WTC11 (cell line): ENCODE measurements at regions not wholly inside any gene's neighbourhood (a gene's known extent, or its start where the extent isn't known, plus 50 kb on each side); places are given as distances from the start of the nearest gene placed in this dataset.

Experiments
- ATAC-seq: fragments of 200-7000 bp; cut with Tn5 transposase; 2 replicates; pipeline ENCODE4 v1.10.0; 2021; ENCODE audit warnings: mild to moderate bottlenecking, moderate library complexity
- CTCF ChIA-PET: fragments of 300-600 bp; sonication (Branson Sonifier 250); formaldehyde crosslinking; loops from one replicate; lab custom pipeline; 2021; ENCODE audit warnings: antibody characterized with exemption; lab: Charles Lee
- POLR2A ChIA-PET: fragments of 350-600 bp; sonication (Branson Sonifier 250); formaldehyde crosslinking; loops from one replicate; lab custom pipeline; 2021; ENCODE audit warnings: antibody characterized with exemption; lab: Charles Lee
- DNase-seq: peaks from one replicate; pipeline ENCODE4 v3.0.0; 2021; ENCODE audit warnings: low spot score
- H3K27ac Mint-ChIP-seq: 2 replicates; pipeline ENCODE4 v1.8.0; 2021; ENCODE audit warnings: mixed read lengths
- H3K27me3 Mint-ChIP-seq: 2 replicates; pipeline ENCODE4 v1.8.0; 2021; ENCODE audit warnings: low read depth, mild to moderate bottlenecking, moderate library complexity, mixed read lengths
- H3K36me3 Mint-ChIP-seq: 2 replicates; pipeline ENCODE4 v1.8.0; 2021; ENCODE audit warnings: mixed read lengths
- H3K4me1 Mint-ChIP-seq: 2 replicates; pipeline ENCODE4 v1.8.0; 2022; ENCODE audit warnings: mixed read lengths
- H3K4me3 Mint-ChIP-seq: 2 replicates; pipeline ENCODE4 v1.8.0; 2021; ENCODE audit warnings: mild to moderate bottlenecking, moderate library complexity, mixed read lengths
- H3K9me3 Mint-ChIP-seq: 2 replicates; pipeline ENCODE4 v1.8.0; 2021; ENCODE audit warnings: mixed read lengths
- ATF1 ChIP-seq: sonication (generic); formaldehyde crosslinking; IDR thresholded peaks from 2 replicates; pipeline ENCODE4 v1.8.1; 2023; ENCODE audit warnings: mild to moderate bottlenecking, moderate library complexity, missing genetic modification reagents
- CREM ChIP-seq: sonication (generic); formaldehyde crosslinking; IDR thresholded peaks from 2 replicates; pipeline ENCODE4 v1.8.1; 2022; ENCODE audit warnings: mild to moderate bottlenecking, missing genetic modification reagents, moderate library complexity
- GTF2I ChIP-seq: fragments of 250-450 bp; sonication (Bioruptor Pico); conservative IDR thresholded peaks from 2 replicates; pipeline ENCODE4 v1.4.0; 2021; ENCODE audit warnings: mild to moderate bottlenecking
- HMGA2 ChIP-seq: fragments of 250-450 bp; sonication (Bioruptor Pico); IDR thresholded peaks from 2 replicates; pipeline ENCODE4 v1.4.0; 2021; ENCODE audit warnings: mild to moderate bottlenecking, moderate library complexity
- NFYB ChIP-seq: sonication (generic); formaldehyde crosslinking; conservative IDR thresholded peaks from 2 replicates; pipeline ENCODE4 v1.8.0; 2022; ENCODE audit warnings: low read depth, missing genetic modification reagents
- SMAD4 ChIP-seq: sonication (generic); formaldehyde crosslinking; IDR thresholded peaks from 2 replicates; pipeline ENCODE4 v1.8.0; 2022; ENCODE audit warnings: mild to moderate bottlenecking, missing genetic modification reagents
- ZNF121 ChIP-seq: sonication (generic); formaldehyde crosslinking; IDR thresholded peaks from 2 replicates; pipeline ENCODE4 v1.8.0; 2023; ENCODE audit warnings: missing genetic modification reagents
- ZNF138 ChIP-seq: sonication (generic); formaldehyde crosslinking; conservative IDR thresholded peaks from 2 replicates; pipeline ENCODE4 v1.8.1; 2022; ENCODE audit warnings: mild to moderate bottlenecking, moderate library complexity, missing genetic modification reagents
- ZNF219 ChIP-seq: sonication (generic); formaldehyde crosslinking; IDR thresholded peaks from 2 replicates; pipeline ENCODE4 v1.8.0; 2023; ENCODE audit warnings: missing genetic modification reagents, mild to moderate bottlenecking, borderline replicate concordance
- ZNF396 ChIP-seq: fragments of 250-450 bp; sonication (Bioruptor Pico); IDR thresholded peaks from 2 replicates; pipeline ENCODE4 v1.8.0; 2021; ENCODE audit warnings: mild to moderate bottlenecking, moderate library complexity, borderline replicate concordance
- TF ChIP-seq, protein P1 (sequence below): sonication (generic); formaldehyde crosslinking; IDR thresholded peaks from 2 replicates; pipeline ENCODE4 v1.8.0; 2022; ENCODE audit warnings: missing genetic modification reagents
- TF ChIP-seq, protein P2 (sequence below): sonication (generic); formaldehyde crosslinking; IDR thresholded peaks from 2 replicates; pipeline ENCODE4 v1.8.1; 2023; ENCODE audit warnings: mild to moderate bottlenecking, missing genetic modification reagents, borderline replicate concordance
- TF ChIP-seq, protein P3 (sequence below): sonication (generic); formaldehyde crosslinking; conservative IDR thresholded peaks from 2 replicates; pipeline ENCODE4 v1.8.1; 2023; ENCODE audit warnings: mild to moderate bottlenecking, low read depth, missing genetic modification reagents, moderate library complexity
- TF ChIP-seq, protein P4 (sequence below): sonication (generic); formaldehyde crosslinking; IDR thresholded peaks from 2 replicates; pipeline ENCODE4 v1.8.1; 2023; ENCODE audit warnings: mild to moderate bottlenecking, missing genetic modification reagents, moderate library complexity
- TF ChIP-seq, protein P5 (sequence below): sonication (generic); formaldehyde crosslinking; IDR thresholded peaks from 2 replicates; pipeline ENCODE4 v1.8.1; 2022; ENCODE audit warnings: low read depth, missing genetic modification reagents, borderline replicate concordance

DNA sequence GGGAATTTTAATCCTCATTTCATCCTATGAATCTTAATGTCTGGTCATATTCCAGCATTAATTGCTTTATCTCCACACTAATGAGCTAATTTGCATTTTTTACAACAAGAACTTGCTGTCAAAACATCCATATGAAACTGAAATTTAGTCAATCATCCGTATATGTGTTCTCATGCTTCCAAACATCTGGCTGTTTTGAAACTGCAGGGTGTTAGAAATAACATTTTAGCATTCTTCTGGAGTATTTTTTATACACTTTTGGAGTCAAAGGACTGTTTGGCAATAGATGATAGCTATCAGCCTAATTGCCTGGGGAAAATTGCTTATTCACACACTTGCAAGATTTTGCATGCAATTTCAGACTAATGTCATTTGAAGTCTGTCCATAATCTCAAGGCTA, 1639.3 kb downstream of the KCNT2 start (continued):
- TF ChIP-seq, protein P1, sequence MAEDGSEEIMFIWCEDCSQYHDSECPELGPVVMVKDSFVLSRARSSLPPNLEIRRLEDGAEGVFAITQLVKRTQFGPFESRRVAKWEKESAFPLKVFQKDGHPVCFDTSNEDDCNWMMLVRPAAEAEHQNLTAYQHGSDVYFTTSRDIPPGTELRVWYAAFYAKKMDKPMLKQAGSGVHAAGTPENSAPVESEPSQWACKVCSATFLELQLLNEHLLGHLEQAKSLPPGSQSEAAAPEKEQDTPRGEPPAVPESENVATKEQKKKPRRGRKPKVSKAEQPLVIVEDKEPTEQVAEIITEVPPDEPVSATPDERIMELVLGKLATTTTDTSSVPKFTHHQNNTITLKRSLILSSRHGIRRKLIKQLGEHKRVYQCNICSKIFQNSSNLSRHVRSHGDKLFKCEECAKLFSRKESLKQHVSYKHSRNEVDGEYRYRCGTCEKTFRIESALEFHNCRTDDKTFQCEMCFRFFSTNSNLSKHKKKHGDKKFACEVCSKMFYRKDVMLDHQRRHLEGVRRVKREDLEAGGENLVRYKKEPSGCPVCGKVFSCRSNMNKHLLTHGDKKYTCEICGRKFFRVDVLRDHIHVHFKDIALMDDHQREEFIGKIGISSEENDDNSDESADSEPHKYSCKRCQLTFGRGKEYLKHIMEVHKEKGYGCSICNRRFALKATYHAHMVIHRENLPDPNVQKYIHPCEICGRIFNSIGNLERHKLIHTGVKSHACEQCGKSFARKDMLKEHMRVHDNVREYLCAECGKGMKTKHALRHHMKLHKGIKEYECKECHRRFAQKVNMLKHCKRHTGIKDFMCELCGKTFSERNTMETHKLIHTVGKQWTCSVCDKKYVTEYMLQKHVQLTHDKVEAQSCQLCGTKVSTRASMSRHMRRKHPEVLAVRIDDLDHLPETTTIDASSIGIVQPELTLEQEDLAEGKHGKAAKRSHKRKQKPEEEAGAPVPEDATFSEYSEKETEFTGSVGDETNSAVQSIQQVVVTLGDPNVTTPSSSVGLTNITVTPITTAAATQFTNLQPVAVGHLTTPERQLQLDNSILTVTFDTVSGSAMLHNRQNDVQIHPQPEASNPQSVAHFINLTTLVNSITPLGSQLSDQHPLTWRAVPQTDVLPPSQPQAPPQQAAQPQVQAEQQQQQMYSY = no peak
- no peak for TF ChIP-seq GTF2I

DNA sequence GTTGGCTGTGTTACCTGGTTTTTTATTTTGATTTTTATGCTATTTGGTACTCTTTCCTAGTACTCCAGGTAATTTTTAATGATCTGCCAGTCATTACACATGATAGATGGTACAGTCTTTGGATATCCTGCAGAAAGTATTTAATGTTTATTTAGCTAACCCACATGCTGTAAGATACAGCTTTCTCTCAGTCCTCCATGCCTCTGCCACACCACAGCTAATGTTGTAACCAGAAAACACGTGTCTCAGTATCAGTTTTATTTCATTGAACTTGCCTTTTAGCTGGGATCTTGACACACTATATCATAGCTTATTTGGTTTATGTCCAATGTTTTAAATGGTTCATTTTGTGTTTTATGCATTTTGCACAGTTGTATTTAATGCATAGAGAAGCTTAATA, 1648.4 kb downstream of the KCNT2 start:
- TF ChIP-seq HMGA2 (CRISPR knock-in tag) = no peak
- TF ChIP-seq, protein P2, sequence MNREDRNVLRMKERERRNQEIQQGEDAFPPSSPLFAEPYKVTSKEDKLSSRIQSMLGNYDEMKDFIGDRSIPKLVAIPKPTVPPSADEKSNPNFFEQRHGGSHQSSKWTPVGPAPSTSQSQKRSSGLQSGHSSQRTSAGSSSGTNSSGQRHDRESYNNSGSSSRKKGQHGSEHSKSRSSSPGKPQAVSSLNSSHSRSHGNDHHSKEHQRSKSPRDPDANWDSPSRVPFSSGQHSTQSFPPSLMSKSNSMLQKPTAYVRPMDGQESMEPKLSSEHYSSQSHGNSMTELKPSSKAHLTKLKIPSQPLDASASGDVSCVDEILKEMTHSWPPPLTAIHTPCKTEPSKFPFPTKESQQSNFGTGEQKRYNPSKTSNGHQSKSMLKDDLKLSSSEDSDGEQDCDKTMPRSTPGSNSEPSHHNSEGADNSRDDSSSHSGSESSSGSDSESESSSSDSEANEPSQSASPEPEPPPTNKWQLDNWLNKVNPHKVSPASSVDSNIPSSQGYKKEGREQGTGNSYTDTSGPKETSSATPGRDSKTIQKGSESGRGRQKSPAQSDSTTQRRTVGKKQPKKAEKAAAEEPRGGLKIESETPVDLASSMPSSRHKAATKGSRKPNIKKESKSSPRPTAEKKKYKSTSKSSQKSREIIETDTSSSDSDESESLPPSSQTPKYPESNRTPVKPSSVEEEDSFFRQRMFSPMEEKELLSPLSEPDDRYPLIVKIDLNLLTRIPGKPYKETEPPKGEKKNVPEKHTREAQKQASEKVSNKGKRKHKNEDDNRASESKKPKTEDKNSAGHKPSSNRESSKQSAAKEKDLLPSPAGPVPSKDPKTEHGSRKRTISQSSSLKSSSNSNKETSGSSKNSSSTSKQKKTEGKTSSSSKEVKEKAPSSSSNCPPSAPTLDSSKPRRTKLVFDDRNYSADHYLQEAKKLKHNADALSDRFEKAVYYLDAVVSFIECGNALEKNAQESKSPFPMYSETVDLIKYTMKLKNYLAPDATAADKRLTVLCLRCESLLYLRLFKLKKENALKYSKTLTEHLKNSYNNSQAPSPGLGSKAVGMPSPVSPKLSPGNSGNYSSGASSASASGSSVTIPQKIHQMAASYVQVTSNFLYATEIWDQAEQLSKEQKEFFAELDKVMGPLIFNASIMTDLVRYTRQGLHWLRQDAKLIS (CRISPR knock-in tag) = no peak
- TF ChIP-seq ATF1 = no peak
- TF ChIP-seq CREM (CRISPR knock-in tag) = no peak
- TF ChIP-seq ZNF219 (CRISPR knock-in tag) = no peak
- TF ChIP-seq ZNF396 (CRISPR knock-in tag) = no peak
- TF ChIP-seq NFYB = no peak
- TF ChIP-seq GTF2I = no peak
- TF ChIP-seq ZNF138 (CRISPR knock-in tag) = no peak
- TF ChIP-seq, protein P3, sequence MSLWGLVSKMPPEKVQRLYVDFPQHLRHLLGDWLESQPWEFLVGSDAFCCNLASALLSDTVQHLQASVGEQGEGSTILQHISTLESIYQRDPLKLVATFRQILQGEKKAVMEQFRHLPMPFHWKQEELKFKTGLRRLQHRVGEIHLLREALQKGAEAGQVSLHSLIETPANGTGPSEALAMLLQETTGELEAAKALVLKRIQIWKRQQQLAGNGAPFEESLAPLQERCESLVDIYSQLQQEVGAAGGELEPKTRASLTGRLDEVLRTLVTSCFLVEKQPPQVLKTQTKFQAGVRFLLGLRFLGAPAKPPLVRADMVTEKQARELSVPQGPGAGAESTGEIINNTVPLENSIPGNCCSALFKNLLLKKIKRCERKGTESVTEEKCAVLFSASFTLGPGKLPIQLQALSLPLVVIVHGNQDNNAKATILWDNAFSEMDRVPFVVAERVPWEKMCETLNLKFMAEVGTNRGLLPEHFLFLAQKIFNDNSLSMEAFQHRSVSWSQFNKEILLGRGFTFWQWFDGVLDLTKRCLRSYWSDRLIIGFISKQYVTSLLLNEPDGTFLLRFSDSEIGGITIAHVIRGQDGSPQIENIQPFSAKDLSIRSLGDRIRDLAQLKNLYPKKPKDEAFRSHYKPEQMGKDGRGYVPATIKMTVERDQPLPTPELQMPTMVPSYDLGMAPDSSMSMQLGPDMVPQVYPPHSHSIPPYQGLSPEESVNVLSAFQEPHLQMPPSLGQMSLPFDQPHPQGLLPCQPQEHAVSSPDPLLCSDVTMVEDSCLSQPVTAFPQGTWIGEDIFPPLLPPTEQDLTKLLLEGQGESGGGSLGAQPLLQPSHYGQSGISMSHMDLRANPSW (CRISPR knock-in tag) = no peak
- no peak for TF ChIP-seq ZNF121 (CRISPR knock-in tag)
- TF ChIP-seq, protein P4, sequence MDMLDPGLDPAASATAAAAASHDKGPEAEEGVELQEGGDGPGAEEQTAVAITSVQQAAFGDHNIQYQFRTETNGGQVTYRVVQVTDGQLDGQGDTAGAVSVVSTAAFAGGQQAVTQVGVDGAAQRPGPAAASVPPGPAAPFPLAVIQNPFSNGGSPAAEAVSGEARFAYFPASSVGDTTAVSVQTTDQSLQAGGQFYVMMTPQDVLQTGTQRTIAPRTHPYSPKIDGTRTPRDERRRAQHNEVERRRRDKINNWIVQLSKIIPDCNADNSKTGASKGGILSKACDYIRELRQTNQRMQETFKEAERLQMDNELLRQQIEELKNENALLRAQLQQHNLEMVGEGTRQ = no peak
- TF ChIP-seq SMAD4 (CRISPR knock-in tag) = no peak
- TF ChIP-seq, protein P5, sequence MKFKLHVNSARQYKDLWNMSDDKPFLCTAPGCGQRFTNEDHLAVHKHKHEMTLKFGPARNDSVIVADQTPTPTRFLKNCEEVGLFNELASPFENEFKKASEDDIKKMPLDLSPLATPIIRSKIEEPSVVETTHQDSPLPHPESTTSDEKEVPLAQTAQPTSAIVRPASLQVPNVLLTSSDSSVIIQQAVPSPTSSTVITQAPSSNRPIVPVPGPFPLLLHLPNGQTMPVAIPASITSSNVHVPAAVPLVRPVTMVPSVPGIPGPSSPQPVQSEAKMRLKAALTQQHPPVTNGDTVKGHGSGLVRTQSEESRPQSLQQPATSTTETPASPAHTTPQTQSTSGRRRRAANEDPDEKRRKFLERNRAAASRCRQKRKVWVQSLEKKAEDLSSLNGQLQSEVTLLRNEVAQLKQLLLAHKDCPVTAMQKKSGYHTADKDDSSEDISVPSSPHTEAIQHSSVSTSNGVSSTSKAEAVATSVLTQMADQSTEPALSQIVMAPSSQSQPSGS (CRISPR knock-in tag) = no peak
- no peak overlapping the region for H3K4me3 Mint-ChIP-seq
- no peaks in the 10 kb centered on the region for H3K9me3 Mint-ChIP-seq
- no peak overlapping the region for H3K27ac Mint-ChIP-seq
- ChIA-PET POLR2A (no interaction called here), CTCF (no interaction called here)
- H3K36me3 Mint-ChIP-seq = no peaks in the 10 kb centered on the region
- no peak for ATAC-seq
- DNase-seq = no peak
- no peaks in the 10 kb centered on the region for H3K4me1 Mint-ChIP-seq
- H3K27me3 Mint-ChIP-seq = no peaks in the 10 kb centered on the region
